Sigmoid colon (tissue), 6 donors: ENCODE measurements at regions not wholly inside any gene's neighbourhood (a gene's known extent, or its start where the extent isn't known, plus 50 kb on each side); places are given as distances from the start of the nearest gene placed in this dataset.

ENCODE experiments used
- DNase-seq: peaks from one replicate; pipeline ENCODE4 v3.0.0-alpha.2; 2019
- H3K27ac ChIP-seq, 4 donors: fragments of 200-600 bp; sonication (generic); one replicate each; pipeline ENCODE4 v1.5.1; 2016 to 2019; ENCODE audit warnings: mild to moderate bottlenecking in 1 of 4
- H3K27me3 ChIP-seq, 3 donors: fragments of 200-600 bp; sonication (generic); one replicate each; pipeline ENCODE4 v1.5.1; 2019; ENCODE audit warnings: mild to moderate bottlenecking in 1 of 3
- H3K36me3 ChIP-seq, 4 donors: fragments of 200-600 bp; sonication (generic); one replicate each; pipeline ENCODE4 v1.5.1; 2016 to 2019
- H3K4me1 ChIP-seq, 4 donors: fragments of 200-600 bp; sonication (generic); one replicate each; pipeline ENCODE4 v1.5.1; 2017 to 2019
- H3K4me3 ChIP-seq, 4 donors: fragments of 200-600 bp; sonication (generic); one replicate each; pipeline ENCODE4 v1.5.1; 2017 to 2019; ENCODE audit warnings: mild to moderate bottlenecking in 2 of 4, moderate library complexity in 1 of 4
- H3K9me3 ChIP-seq, 4 donors: fragments of 200-600 bp in 3 of 4; sonication (generic) in 3 of 4; one replicate each; pipeline versions ENCODE4 v1.5.1 to v1.6.1; 2013 to 2019
- CTCF ChIP-seq, 4 experiments: fragments of 450-650 bp in 3 of 4; fragments of 200-600 bp in 1 of 4; IDR thresholded peaks; one replicate each; pipeline ENCODE4 v1.5.1; 2016 to 2019; ENCODE audit warnings: antibody characterized with exemption in 4 of 4, mild to moderate bottlenecking in 3 of 4, moderate library complexity in 2 of 4
- EP300 ChIP-seq, 4 donors: sonication (generic); formaldehyde crosslinking; IDR thresholded peaks; one replicate each; pipeline ENCODE4 v1.6.1; 2017; ENCODE audit warnings: antibody characterized with exemption in 4 of 4
- POLR2A ChIP-seq, 2 donors: fragments of 450-650 bp; IDR thresholded peaks; one replicate each; pipeline ENCODE4 v1.6.1; 2016; ENCODE audit warnings: antibody characterized with exemption in 2 of 2, mild to moderate bottlenecking in 2 of 2, moderate library complexity in 2 of 2
- POLR2AphosphoS5 ChIP-seq, 4 donors: sonication (generic); formaldehyde crosslinking; IDR thresholded peaks; one replicate each; pipeline ENCODE4 v1.6.1; 2017; ENCODE audit warnings: antibody characterized with exemption in 4 of 4
- WGBS, 2 donors: extraction: QIAGEN DNeasy Blood & Tissue Kit; methylation state at CpG; one replicate each; pipeline ENCODE4 v1.1.7; 2013; 5-methylcytosine and 5-hydroxymethylcytosine counted together
- intact Hi-C: fragments of 100-400 bp; cut with DNase I; formaldehyde crosslinking; loops from one replicate; pipeline ENCODE4 v1.15.1; 2023
- donor health status: healthy with polysubstance abuse.
- donor health status: healthy.

GRCh38 chr20:51916244-51916643, 113.9 kb upstream of the SALL4 start:
- no peak for TF ChIP-seq EP300 (IDR thresholded peaks at IDR 0.05)
- no peak for TF ChIP-seq POLR2AphosphoS5 (IDR thresholded peaks at IDR 0.05)
- no peak for TF ChIP-seq CTCF (IDR thresholded peaks at IDR 0.05)
- no peak for TF ChIP-seq POLR2A (IDR thresholded peaks at IDR 0.05)
- H3K27ac ChIP-seq = no peak overlapping the region
- H3K9me3 ChIP-seq = no peaks in the 10 kb centered on the region
- 94 to 98% methylated on average over 4 of the region's 4 CpGs for WGBS, 2 donors
- no peaks in the 10 kb centered on the region for H3K36me3 ChIP-seq
- DNase-seq = no peak
- intact Hi-C loops = no loop called here
- H3K4me3 ChIP-seq = no peak overlapping the region
- peaks cover 0 to 2% (median 0%) of the 10 kb centered on the region in 4 donors for H3K4me1 ChIP-seq
- H3K27me3 ChIP-seq = no peaks in the 10 kb centered on the region

- H3K4me3 ChIP-seq = no peak overlapping the region
- WGBS, 2 donors = 93 to 96% methylated on average over 8 of the region's 8 CpGs
- intact Hi-C loops = no loop called here
- no peaks in the 10 kb centered on the region for H3K9me3 ChIP-seq
- no peak overlapping the region for H3K27ac ChIP-seq
- TF ChIP-seq POLR2AphosphoS5 (IDR thresholded peaks at IDR 0.05) (no peak), POLR2A (IDR thresholded peaks at IDR 0.05) (no peak), CTCF (IDR thresholded peaks at IDR 0.05) (no peak), EP300 (IDR thresholded peaks at IDR 0.05) (no peak)
- H3K36me3 ChIP-seq = no peaks in the 10 kb centered on the region
- peaks cover 0 to 14% (median 10%) of the 10 kb centered on the region in 4 donors for H3K4me1 ChIP-seq
- DNase-seq = no peak
- no peaks in the 10 kb centered on the region for H3K27me3 ChIP-seq
Measured at GRCh38 chr20:51914758-51915157, 112.4 kb upstream of the SALL4 start.

- H3K27ac ChIP-seq = no peak overlapping the region
- peaks cover 0 to 14% (median 10%) of the 10 kb centered on the region in 4 donors for H3K4me1 ChIP-seq
- DNase-seq = no peak
- intact Hi-C loops = no loop called here
- TF ChIP-seq CTCF (IDR thresholded peaks at IDR 0.05) (no peak), POLR2AphosphoS5 (IDR thresholded peaks at IDR 0.05) (no peak), EP300 (IDR thresholded peaks at IDR 0.05) (no peak), POLR2A (IDR thresholded peaks at IDR 0.05) (no peak)
- H3K36me3 ChIP-seq = no peaks in the 10 kb centered on the region
- no peaks in the 10 kb centered on the region for H3K9me3 ChIP-seq
- no peak overlapping the region for H3K4me3 ChIP-seq
- WGBS, 2 donors = 22 to 55% methylated on average over 7 of the region's 7 CpGs
- no peaks in the 10 kb centered on the region for H3K27me3 ChIP-seq
Measured at GRCh38 chr20:51910321-51911050, 108.2 kb upstream of the SALL4 start.

- DNase-seq = no peak
- no peak overlapping the region for H3K27ac ChIP-seq
- no peaks in the 10 kb centered on the region for H3K9me3 ChIP-seq
- intact Hi-C loops = no loop called here
- no peaks in the 10 kb centered on the region for H3K27me3 ChIP-seq
- 55 to 57% methylated on average over 1 of the region's 1 CpG for WGBS, 2 donors
- no peaks in the 10 kb centered on the region for H3K36me3 ChIP-seq
- TF ChIP-seq CTCF (IDR thresholded peaks at IDR 0.05) (no peak), POLR2AphosphoS5 (IDR thresholded peaks at IDR 0.05) (no peak), POLR2A (IDR thresholded peaks at IDR 0.05) (no peak), EP300 (IDR thresholded peaks at IDR 0.05) (no peak)
- no peak overlapping the region for H3K4me3 ChIP-seq
- H3K4me1 ChIP-seq = peaks cover 0 to 14% (median 10%) of the 10 kb centered on the region in 4 donors
Measured at GRCh38 chr20:51906679-51907078, 104.4 kb upstream of the SALL4 start.

- no peak for TF ChIP-seq CTCF (IDR thresholded peaks at IDR 0.05)
- TF ChIP-seq EP300 (IDR thresholded peaks at IDR 0.05) = no peak
- TF ChIP-seq POLR2A (IDR thresholded peaks at IDR 0.05) = no peak
- no peak for TF ChIP-seq POLR2AphosphoS5 (IDR thresholded peaks at IDR 0.05)
- no peak overlapping the region for H3K27ac ChIP-seq
- WGBS, 2 donors = 86 to 95% methylated on average over 6 of the region's 6 CpGs
- H3K27me3 ChIP-seq = no peaks in the 10 kb centered on the region
- H3K4me3 ChIP-seq = no peak overlapping the region
- intact Hi-C loops = no loop called here
- H3K4me1 ChIP-seq = peaks cover 0 to 11% (median 9%) of the 10 kb centered on the region in 4 donors
- DNase-seq = no peak
- H3K9me3 ChIP-seq = no peaks in the 10 kb centered on the region
- H3K36me3 ChIP-seq = no peaks in the 10 kb centered on the region
Measured at GRCh38 chr20:51906049-51906448, 103.7 kb upstream of the SALL4 start.
